HEK293 (cell line): ENCODE measurements at regions not wholly inside any gene's neighbourhood (a gene's known extent, or its start where the extent isn't known, plus 50 kb on each side); places are given as distances from the start of the nearest gene placed in this dataset.

Experiments used
- CTCF ChIA-PET: fragments of 350-600 bp; formaldehyde crosslinking; extraction: SDS; loops from one replicate; lab custom pipeline; 2021; ENCODE audit warnings: antibody characterized with exemption; lab: Yijun Ruan, JAX
- POLR2A ChIA-PET: fragments of 300-600 bp; formaldehyde crosslinking; extraction: SDS; loops from one replicate; lab custom pipeline; 2020; ENCODE audit warnings: antibody characterized with exemption, inconsistent platforms; lab: Yijun Ruan, JAX
- H3K27ac ChIP-seq: fragments of 200-500 bp; sonication (Bioruptor generic); 2 replicates; pipeline ENCODE4 v1.5.1; 2014; ENCODE audit warnings: low read depth, low read length, control low read depth, inconsistent platforms; ENCODE audit errors: extremely low read depth
- H3K36me3 ChIP-seq, 2 experiments: fragments of 200-500 bp in 1 of 2; sonication (Bioruptor generic) in 1 of 2; 1 replicate in 1 of 2; 2 replicates in 1 of 2; pipeline ENCODE4 v1.5.1; 2014 to 2017; ENCODE audit warnings: inconsistent platforms in 2 of 2, low read length in 2 of 2; ENCODE audit not compliant: control insufficient read depth in 2 of 2, insufficient read depth in 1 of 2
- H3K4me1 ChIP-seq: fragments of 200-500 bp; sonication (Bioruptor generic); 2 replicates; pipeline ENCODE4 v1.5.1; 2014; ENCODE audit warnings: mild to moderate bottlenecking, low read length, inconsistent platforms; ENCODE audit not compliant: control insufficient read depth, insufficient read depth
- H3K4me3 ChIP-seq: 2 replicates; pipeline ENCODE4 v1.5.1; 2011; ENCODE audit warnings: low read depth, mild to moderate bottlenecking, control low read depth, low read length, moderate library complexity
- H3K9me3 ChIP-seq: fragments of 200-500 bp; sonication (Bioruptor generic); 2 replicates; pipeline ENCODE4 v1.5.1; 2014; ENCODE audit warnings: low read depth, low read length, inconsistent platforms; ENCODE audit not compliant: control insufficient read depth, insufficient read depth
- REST ChIP-seq: fragments of 450-650 bp; formaldehyde crosslinking; IDR thresholded peaks from 2 replicates; pipeline ENCODE4 v1.5.1; 2016; ENCODE audit warnings: missing biosample characterization, missing genetic modification characterization
- SP2 ChIP-seq: fragments of 450-650 bp; formaldehyde crosslinking; IDR thresholded peaks from 2 replicates; pipeline ENCODE4 v1.5.1; 2016; ENCODE audit warnings: missing biosample characterization, missing genetic modification characterization
- ZBTB11 ChIP-seq: fragments of 450-650 bp; formaldehyde crosslinking; conservative IDR thresholded peaks from 2 replicates; pipeline ENCODE4 v1.5.1; 2016; ENCODE audit warnings: low read depth, missing biosample characterization, missing genetic modification characterization
- ZNF114 ChIP-seq: fragments of 450-650 bp; formaldehyde crosslinking; IDR thresholded peaks from 2 replicates; pipeline ENCODE4 v1.5.0; 2017; ENCODE audit warnings: missing biosample characterization, missing genetic modification characterization
- ZNF121 ChIP-seq: fragments of 450-650 bp; formaldehyde crosslinking; IDR thresholded peaks from 2 replicates; pipeline ENCODE4 v1.5.1; 2016; ENCODE audit warnings: missing biosample characterization, missing genetic modification characterization
- ZNF202 ChIP-seq: fragments of 450-650 bp; formaldehyde crosslinking; IDR thresholded peaks from 2 replicates; pipeline ENCODE4 v1.5.1; 2016; ENCODE audit warnings: missing biosample characterization, missing genetic modification characterization, borderline replicate concordance
- ZNF350 ChIP-seq: fragments of 450-650 bp; formaldehyde crosslinking; IDR thresholded peaks from 2 replicates; pipeline ENCODE4 v1.5.0; 2017; ENCODE audit warnings: missing biosample characterization, mild to moderate bottlenecking, missing genetic modification characterization
- ZNF510 ChIP-seq: fragments of 450-650 bp; formaldehyde crosslinking; IDR thresholded peaks from 2 replicates; pipeline ENCODE4 v1.5.1; 2018; ENCODE audit warnings: mild to moderate bottlenecking, missing genetic modification characterization, missing biosample characterization; ENCODE audit not compliant: insufficient replicate concordance
- ZNF549 ChIP-seq: fragments of 450-650 bp; IDR thresholded peaks from 2 replicates; pipeline ENCODE4 v1.5.1; 2018; ENCODE audit warnings: missing biosample characterization, missing genetic modification characterization, mild to moderate bottlenecking, inconsistent platforms, moderate library complexity
- ZNF560 ChIP-seq: fragments of 450-650 bp; formaldehyde crosslinking; IDR thresholded peaks from 2 replicates; pipeline ENCODE4 v1.5.1; 2017; ENCODE audit warnings: missing biosample characterization, missing genetic modification characterization, borderline replicate concordance
- ZNF596 ChIP-seq: fragments of 450-650 bp; IDR thresholded peaks from 2 replicates; pipeline ENCODE4 v1.5.0; 2018; ENCODE audit warnings: missing biosample characterization, mild to moderate bottlenecking, missing genetic modification characterization, moderate library complexity
- ZNF624 ChIP-seq: fragments of 450-650 bp; formaldehyde crosslinking; IDR thresholded peaks from 2 replicates; pipeline ENCODE4 v1.5.1; 2017; ENCODE audit warnings: missing biosample characterization, missing genetic modification characterization
- ZNF654 ChIP-seq: fragments of 450-650 bp; formaldehyde crosslinking; IDR thresholded peaks from 2 replicates; pipeline ENCODE4 v1.5.1; 2016; ENCODE audit warnings: low read depth, missing biosample characterization, missing genetic modification characterization
- TF ChIP-seq, protein P1 (sequence below): fragments of 450-650 bp; formaldehyde crosslinking; IDR thresholded peaks from 2 replicates; pipeline ENCODE4 v1.5.1; 2016; ENCODE audit warnings: missing biosample characterization, missing genetic modification characterization
- TF ChIP-seq, protein P2 (sequence below): sonication (generic); formaldehyde crosslinking; IDR thresholded peaks from 2 replicates; pipeline ENCODE4 v1.8.1; 2022; ENCODE audit warnings: mild to moderate bottlenecking, moderate library complexity, missing genetic modification reagents
- TF ChIP-seq, protein P3 (sequence below): fragments of 450-650 bp; formaldehyde crosslinking; IDR thresholded peaks from 2 replicates; pipeline ENCODE4 v1.5.1; 2016; ENCODE audit warnings: missing biosample characterization, missing genetic modification characterization
- TF ChIP-seq, protein P4 (sequence below): fragments of 450-650 bp; formaldehyde crosslinking; IDR thresholded peaks from 2 replicates; pipeline ENCODE4 v1.5.1; 2016; ENCODE audit warnings: missing biosample characterization, missing genetic modification characterization

GRCh38 chr6:112549749-112550148, 202.6 kb downstream of the RFPL4B start:
- POLR2A ChIA-PET = no interaction called here
- H3K9me3 ChIP-seq = no peaks in the 10 kb centered on the region
- no peak overlapping the region for H3K4me3 ChIP-seq
- TF ChIP-seq ZNF560 (tag by site-specific recombination) (no peak), ZNF350 (tag by site-specific recombination) (no peak), SP2 (no peak), ZNF549 (tag by site-specific recombination) (no peak), ZNF624 (tag by site-specific recombination) (no peak), ZNF510 (no peak), ZBTB11 (tag by site-specific recombination) (no peak), ZNF654 (no peak), ZNF202 (tag by site-specific recombination) (no peak), ZNF596 (tag by site-specific recombination) (no peak), ZNF114 (tag by site-specific recombination) (no peak), ZNF121 (tag by site-specific recombination) (no peak), REST (tag by site-specific recombination) (no peak)
- TF ChIP-seq, protein P1, sequence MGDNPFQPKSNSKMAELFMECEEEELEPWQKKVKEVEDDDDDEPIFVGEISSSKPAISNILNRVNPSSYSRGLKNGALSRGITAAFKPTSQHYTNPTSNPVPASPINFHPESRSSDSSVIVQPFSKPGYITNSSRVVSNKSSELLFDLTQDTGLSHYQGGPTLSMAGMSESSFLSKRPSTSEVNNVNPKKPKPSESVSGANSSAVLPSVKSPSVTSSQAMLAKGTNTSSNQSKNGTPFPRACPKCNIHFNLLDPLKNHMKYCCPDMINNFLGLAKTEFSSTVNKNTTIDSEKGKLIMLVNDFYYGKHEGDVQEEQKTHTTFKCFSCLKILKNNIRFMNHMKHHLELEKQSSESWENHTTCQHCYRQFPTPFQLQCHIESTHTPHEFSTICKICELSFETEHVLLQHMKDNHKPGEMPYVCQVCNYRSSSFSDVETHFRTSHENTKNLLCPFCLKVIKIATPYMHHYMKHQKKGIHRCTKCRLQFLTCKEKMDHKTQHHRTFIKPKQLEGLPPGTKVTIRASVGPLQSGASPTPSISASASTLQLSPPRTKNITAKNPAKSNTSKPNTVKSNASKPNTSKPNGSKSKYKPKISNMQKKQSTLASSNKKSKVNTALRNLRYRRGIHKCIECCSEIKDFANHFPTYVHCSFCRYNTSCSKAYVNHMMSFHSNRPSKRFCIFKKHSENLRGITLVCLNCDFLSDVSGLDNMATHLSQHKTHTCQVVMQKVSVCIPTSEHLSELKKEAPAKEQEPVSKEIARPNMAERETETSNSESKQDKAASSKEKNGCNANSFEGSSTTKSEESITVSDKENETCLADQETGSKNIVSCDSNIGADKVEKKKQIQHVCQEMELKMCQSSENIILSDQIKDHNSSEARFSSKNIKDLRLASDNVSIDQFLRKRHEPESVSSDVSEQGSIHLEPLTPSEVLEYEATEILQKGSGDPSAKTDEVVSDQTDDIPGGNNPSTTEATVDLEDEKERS = no peak
- TF ChIP-seq, protein P2, sequence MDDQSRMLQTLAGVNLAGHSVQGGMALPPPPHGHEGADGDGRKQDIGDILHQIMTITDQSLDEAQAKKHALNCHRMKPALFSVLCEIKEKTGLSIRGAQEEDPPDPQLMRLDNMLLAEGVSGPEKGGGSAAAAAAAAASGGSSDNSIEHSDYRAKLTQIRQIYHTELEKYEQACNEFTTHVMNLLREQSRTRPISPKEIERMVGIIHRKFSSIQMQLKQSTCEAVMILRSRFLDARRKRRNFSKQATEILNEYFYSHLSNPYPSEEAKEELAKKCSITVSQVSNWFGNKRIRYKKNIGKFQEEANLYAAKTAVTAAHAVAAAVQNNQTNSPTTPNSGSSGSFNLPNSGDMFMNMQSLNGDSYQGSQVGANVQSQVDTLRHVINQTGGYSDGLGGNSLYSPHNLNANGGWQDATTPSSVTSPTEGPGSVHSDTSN = no peak
- TF ChIP-seq, protein P3, sequence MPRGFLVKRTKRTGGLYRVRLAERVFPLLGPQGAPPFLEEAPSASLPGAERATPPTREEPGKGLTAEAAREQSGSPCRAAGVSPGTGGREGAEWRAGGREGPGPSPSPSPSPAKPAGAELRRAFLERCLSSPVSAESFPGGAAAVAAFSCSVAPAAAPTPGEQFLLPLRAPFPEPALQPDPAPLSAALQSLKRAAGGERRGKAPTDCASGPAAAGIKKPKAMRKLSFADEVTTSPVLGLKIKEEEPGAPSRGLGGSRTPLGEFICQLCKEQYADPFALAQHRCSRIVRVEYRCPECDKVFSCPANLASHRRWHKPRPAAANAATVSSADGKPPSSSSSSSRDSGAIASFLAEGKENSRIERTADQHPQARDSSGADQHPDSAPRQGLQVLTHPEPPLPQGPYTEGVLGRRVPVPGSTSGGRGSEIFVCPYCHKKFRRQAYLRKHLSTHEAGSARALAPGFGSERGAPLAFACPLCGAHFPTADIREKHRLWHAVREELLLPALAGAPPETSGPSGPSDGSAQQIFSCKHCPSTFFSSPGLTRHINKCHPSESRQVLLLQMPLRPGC (tag by site-specific recombination) = no peak
- TF ChIP-seq, protein P4, sequence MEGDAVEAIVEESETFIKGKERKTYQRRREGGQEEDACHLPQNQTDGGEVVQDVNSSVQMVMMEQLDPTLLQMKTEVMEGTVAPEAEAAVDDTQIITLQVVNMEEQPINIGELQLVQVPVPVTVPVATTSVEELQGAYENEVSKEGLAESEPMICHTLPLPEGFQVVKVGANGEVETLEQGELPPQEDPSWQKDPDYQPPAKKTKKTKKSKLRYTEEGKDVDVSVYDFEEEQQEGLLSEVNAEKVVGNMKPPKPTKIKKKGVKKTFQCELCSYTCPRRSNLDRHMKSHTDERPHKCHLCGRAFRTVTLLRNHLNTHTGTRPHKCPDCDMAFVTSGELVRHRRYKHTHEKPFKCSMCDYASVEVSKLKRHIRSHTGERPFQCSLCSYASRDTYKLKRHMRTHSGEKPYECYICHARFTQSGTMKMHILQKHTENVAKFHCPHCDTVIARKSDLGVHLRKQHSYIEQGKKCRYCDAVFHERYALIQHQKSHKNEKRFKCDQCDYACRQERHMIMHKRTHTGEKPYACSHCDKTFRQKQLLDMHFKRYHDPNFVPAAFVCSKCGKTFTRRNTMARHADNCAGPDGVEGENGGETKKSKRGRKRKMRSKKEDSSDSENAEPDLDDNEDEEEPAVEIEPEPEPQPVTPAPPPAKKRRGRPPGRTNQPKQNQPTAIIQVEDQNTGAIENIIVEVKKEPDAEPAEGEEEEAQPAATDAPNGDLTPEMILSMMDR (tag by site-specific recombination) = no peak
- TF ChIP-seq, all 188 proteins: peak for 0
- CTCF ChIA-PET = interaction anchor here (0.6 to 0.7 kb wide), 2 partner anchors 29 to 33 kb away, joined by 3 to 6 read pairs; no protein-coding TSS in a partner anchor
- no peaks in the 10 kb centered on the region for H3K4me1 ChIP-seq
- H3K27ac ChIP-seq = no peak overlapping the region
- H3K36me3 ChIP-seq = no peaks in the 10 kb centered on the region
